ENCODE measurements at regions not wholly inside any gene's neighbourhood (a gene's known extent, or its start where the extent isn't known, plus 50 kb on each side); places are given as distances from the start of the nearest gene placed in this dataset.

- TF ChIP-seq POLR2A (IDR thresholded peaks at IDR 0.05) = no peak
- no peak for TF ChIP-seq CTCF (IDR thresholded peaks at IDR 0.05)
- no peak for TF ChIP-seq EP300 (IDR thresholded peaks at IDR 0.05)
Observed at GRCh38 chr5:81802625-81803024, 51.7 kb upstream of the SSBP2 start.
